Heart left ventricle (tissue), 16 donors: ENCODE measurements at regions not wholly inside any gene's neighbourhood (a gene's known extent, or its start where the extent isn't known, plus 50 kb on each side); places are given as distances from the start of the nearest gene placed in this dataset.
"Not testable (repeated sequence)": the region's sequence is repeated elsewhere in the genome, so short reads cannot be mapped to it uniquely, and the experiment has no call there.

Experiments used
- ATAC-seq, 4 donors: fragments of 200-7000 bp; cut with Tn5 transposase; one replicate each; pipeline ENCODE4 v1.9.1; 2020 to 2022; ENCODE audit warnings: moderate library complexity in 4 of 4, mild to moderate bottlenecking in 3 of 4, moderate number of reproducible peaks in 1 of 4
- DNase-seq, 5 donors: peaks; one replicate each; pipeline ENCODE4 v3.0.0-alpha.2; 2020
- H3K27ac ChIP-seq, 12 donors: fragments of 200-600 bp; sonication (generic) in 4 of 12; one replicate each; pipeline versions ENCODE4 v1.5.0 to v1.8.0; 2016 to 2022; ENCODE audit warnings: mild to moderate bottlenecking in 2 of 12
- H3K27me3 ChIP-seq, 9 donors: fragments of 200-600 bp; sonication (generic) in 2 of 9; one replicate each; pipeline versions ENCODE4 v1.5.1 to v1.8.0; 2016 to 2022; ENCODE audit warnings: mild to moderate bottlenecking in 3 of 9
- H3K36me3 ChIP-seq, 9 donors: fragments of 200-600 bp; sonication (generic) in 2 of 9; one replicate each; pipeline versions ENCODE4 v1.5.0 to v1.8.0; 2018 to 2022; ENCODE audit warnings: mild to moderate bottlenecking in 2 of 9
- H3K4me1 ChIP-seq, 12 donors: fragments of 200-600 bp; sonication (generic) in 4 of 12; one replicate each; pipeline versions ENCODE4 v1.5.0 to v1.8.0; 2016 to 2022; ENCODE audit warnings: mild to moderate bottlenecking in 3 of 12
- H3K4me3 ChIP-seq, 12 donors: fragments of 200-600 bp; sonication (generic) in 4 of 12; one replicate each; pipeline versions ENCODE4 v1.5.0 to v1.8.0; 2017 to 2022; ENCODE audit warnings: mild to moderate bottlenecking in 9 of 12, moderate library complexity in 4 of 12
- H3K9me3 ChIP-seq, 12 donors: fragments of 200-600 bp; sonication (generic) in 4 of 12; one replicate each; pipeline versions ENCODE4 v1.5.0 to v1.8.0; 2016 to 2022; ENCODE audit warnings: mild to moderate bottlenecking in 1 of 12
- CTCF ChIP-seq, 12 donors: fragments of 200-600 bp; sonication (generic) in 4 of 12; IDR thresholded peaks; one replicate each; pipeline versions ENCODE4 v1.5.0 to v1.8.0; 2018 to 2022; ENCODE audit warnings: antibody characterized with exemption in 12 of 12, mild to moderate bottlenecking in 5 of 12
- POLR2A ChIP-seq, 2 donors: fragments of 450-650 bp; IDR thresholded peaks; one replicate each; pipeline ENCODE4 v1.6.1; 2017; ENCODE audit warnings: antibody characterized with exemption in 2 of 2, mild to moderate bottlenecking in 2 of 2, moderate library complexity in 2 of 2
- WGBS, 4 donors: extraction: QIAGEN DNeasy Blood & Tissue Kit in 2 of 4; methylation state at CpG; one replicate each; pipeline versions ENCODE4 v1.1.5 to v1.1.7; 2013 to 2018; 5-methylcytosine and 5-hydroxymethylcytosine counted together
- intact Hi-C, 10 donors: fragments of 100-400 bp; cut with DNase I; formaldehyde crosslinking; loops; one replicate each; pipeline versions ENCODE4 v1.11.1 to v1.14.2; 2022
- donor health status: ischemic (EF 13 %, LVEDD 7.1; RV severe dilation, severe dysfunction).
- donor health status: healthy with polysubstance abuse.
- donor health status: DM: no; HTN: yes; CAD: no.
- donor health status: DM: no; HTN: no; CAD: no.
- donor health status: ischemic (EF 25% LVEDD 6.9; RV normal size, moderate dysfunction).
- donor health status: ischemic (EF 25% LVEDD 5.7; RV mildly dilated, moderate dysfunction).
- donor health status: healthy.
- donor health status: DM: yes; HTN: yes; CAD: no.
- donor health status: ischemic (EF 35%, LVEDD 5.7; RV mildly dilated, moderate dysfunction).
- donor health status: nonischemic (EF 11% LVEDD 7.7; RV severe dilation, severe dysfunction).
- donor health status: DM: yes; HTN: yes; CAD: no.
- donor health status: PGD.
- donor health status: ischemic (EF 29% LVEDD 5.4; RV normal size, mild dysfunction).
- donor health status: nonischemic (EF 23%, LVEDD 6.1; RV moderate dilation, normal function).

- no peak for DNase-seq
- WGBS, 4 donors = 54 to 70% (median 64%) methylated on average over 5 of the region's 5 CpGs
- no peak for ATAC-seq
- Histone ChIP-seq H3K9me3 (no peaks in the 10 kb centered on the region), H3K36me3 (no peaks in the 10 kb centered on the region), H3K27me3 (peaks cover 0 to 4% (median 0%) of the 10 kb centered on the region in 9 donors), H3K4me1 (no peaks in the 10 kb centered on the region), H3K4me3 (no peak overlapping the region), H3K27ac (no peak overlapping the region)
- no peak for TF ChIP-seq POLR2A (IDR thresholded peaks at IDR 0.05)
- intact Hi-C loops = no loop called here
These were observed 183.2 kb downstream of the TMEM161B start for GRCh38 chr5:88085462-88085861.

GRCh38 chr5:88081877-88082276 is 186.8 kb downstream of the TMEM161B start:
- no peak overlapping the region for H3K27ac ChIP-seq
- peaks cover 0 to 4% (median 0%) of the 10 kb centered on the region in 9 donors for H3K27me3 ChIP-seq
- no peak for DNase-seq
- TF ChIP-seq CTCF (IDR thresholded peaks at IDR 0.05) (no peak), POLR2A (IDR thresholded peaks at IDR 0.05) (no peak)
- ATAC-seq = no peak
- no peaks in the 10 kb centered on the region for H3K4me1 ChIP-seq
- H3K4me3 ChIP-seq = no peak overlapping the region
- H3K9me3 ChIP-seq = peaks cover 0 to 20% (median 3%) of the 10 kb centered on the region in 12 donors
- H3K36me3 ChIP-seq = no peaks in the 10 kb centered on the region
- intact Hi-C loops = no loop called here

GRCh38 chr5:88063813-88064212 is 204.8 kb downstream of the TMEM161B start:
- intact Hi-C loops = no loop called here
- ATAC-seq (no peak), DNase-seq (no peak)

GRCh38 chr5:88060194-88060593 is 208.5 kb downstream of the TMEM161B start:
- ATAC-seq = no peak
- H3K4me3 ChIP-seq = no peak overlapping the region
- no peaks in the 10 kb centered on the region for H3K36me3 ChIP-seq
- intact Hi-C loops = no loop called here
- H3K9me3 ChIP-seq = peaks cover 0 to 28% (median 5%) of the 10 kb centered on the region in 12 donors
- DNase-seq = no peak
- no peaks in the 10 kb centered on the region for H3K27me3 ChIP-seq
- no peaks in the 10 kb centered on the region for H3K4me1 ChIP-seq
- TF ChIP-seq POLR2A (IDR thresholded peaks at IDR 0.05) (no peak), CTCF (IDR thresholded peaks at IDR 0.05) (no peak)
- WGBS, 4 donors = 82 to 88% (median 87%) methylated on average over 3 of the region's 3 CpGs
- no peak overlapping the region for H3K27ac ChIP-seq

More at GRCh38 chr5:88063813-88064212, 204.8 kb downstream of the TMEM161B start:
- Histone ChIP-seq H3K27me3 (no peaks in the 10 kb centered on the region), H3K4me3 (no peak overlapping the region), H3K36me3 (no peaks in the 10 kb centered on the region), H3K4me1 (no peaks in the 10 kb centered on the region), H3K27ac (no peak overlapping the region), H3K9me3 (peaks cover 0 to 33% (median 5%) of the 10 kb centered on the region in 12 donors)
- TF ChIP-seq POLR2A (IDR thresholded peaks at IDR 0.05) (no peak), CTCF (IDR thresholded peaks at IDR 0.05) (no peak)

- intact Hi-C loops = no loop called here
These were observed 210.0 kb downstream of the TMEM161B start for GRCh38 chr5:88058625-88059024.

GRCh38 chr5:88052468-88052867 is 216.2 kb downstream of the TMEM161B start:
- ATAC-seq, H3K27ac ChIP-seq, H3K9me3 ChIP-seq, H3K4me1 ChIP-seq, H3K36me3 ChIP-seq, H3K27me3 ChIP-seq, H3K4me3 ChIP-seq, intact Hi-C loops, DNase-seq: not testable (repeated sequence)
- 61 to 72% (median 69%) methylated on average over 23 to 26 of the region's 26 CpGs for WGBS, 4 donors

More at GRCh38 chr5:88058625-88059024, 210.0 kb downstream of the TMEM161B start:
- H3K4me3 ChIP-seq = no peak overlapping the region
- H3K27me3 ChIP-seq = no peaks in the 10 kb centered on the region
- H3K27ac ChIP-seq = no peak overlapping the region
- WGBS, 4 donors = 94 to 100% (median 95%) methylated on average over 1 of the region's 1 CpG
- no peak for DNase-seq
- peaks cover 0 to 23% (median 5%) of the 10 kb centered on the region in 12 donors for H3K9me3 ChIP-seq
- TF ChIP-seq CTCF (IDR thresholded peaks at IDR 0.05) = no peak
- TF ChIP-seq POLR2A (IDR thresholded peaks at IDR 0.05) = no peak
- no peak for ATAC-seq
- no peaks in the 10 kb centered on the region for H3K36me3 ChIP-seq
- no peaks in the 10 kb centered on the region for H3K4me1 ChIP-seq
